ENCODE measurements at regions not wholly inside any gene's neighbourhood (a gene's known extent, or its start where the extent isn't known, plus 50 kb on each side); places are given as distances from the start of the nearest gene placed in this dataset.

DNA sequence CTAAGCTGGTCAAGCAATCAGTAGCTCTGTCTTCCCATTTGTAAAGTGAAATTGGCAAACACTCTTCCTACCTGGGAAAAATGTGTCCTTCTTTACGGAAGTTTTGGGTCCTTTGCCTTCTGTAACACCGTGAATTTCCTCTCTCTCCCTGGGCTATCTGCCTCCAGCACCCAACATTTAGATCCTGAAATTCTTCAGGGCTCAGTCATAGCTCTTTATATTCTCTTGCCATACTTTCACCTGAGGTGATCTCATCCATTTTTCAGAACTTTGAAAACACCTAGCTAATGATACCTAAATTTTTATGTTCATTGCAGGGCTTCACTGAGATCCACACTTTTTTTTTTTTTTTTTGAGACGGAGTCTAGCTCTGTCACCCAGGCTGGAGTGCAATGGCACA is 1042.2 kb downstream of the DIAPH3 start:
- CTCF ChIA-PET, result no interaction called here

DNA sequence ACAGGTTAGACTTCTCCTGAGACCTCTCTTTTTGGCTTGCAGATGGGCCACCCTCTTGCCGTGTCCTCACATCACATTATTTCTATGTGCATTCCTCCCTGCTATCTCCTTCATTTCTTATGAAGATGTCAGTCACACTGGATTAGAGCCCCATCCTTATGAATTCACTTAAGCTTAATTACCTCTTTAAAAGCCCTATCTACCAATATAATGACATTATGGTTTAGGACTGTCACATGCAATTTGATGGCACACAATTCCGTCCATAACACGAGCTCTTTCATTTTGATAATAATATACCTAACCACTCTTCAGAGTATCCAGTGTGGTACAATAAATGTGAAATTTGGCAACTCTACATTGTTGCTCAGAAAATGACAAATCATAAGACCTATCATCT is 1037.3 kb downstream of the DIAPH3 start:
- POLR2A ChIA-PET, result no interaction called here
- TF ChIP-seq CTCF (IDR thresholded peaks at IDR 0.05; ENCODE audit: insufficient read depth, low read length, missing control alignments), result no peak
- no peak for DNase-seq (ENCODE audit: low read depth, low spot score)
- CTCF ChIA-PET, result no interaction called here
- H3K4me3 ChIP-seq (ENCODE audit: low read depth, low read length), result no peak overlapping the region

More for the DNA sequence above, 1042.2 kb downstream of the DIAPH3 start:
- DNase-seq (ENCODE audit: low read depth, low spot score), result no peak
- POLR2A ChIA-PET, result no interaction called here
- H3K4me3 ChIP-seq (ENCODE audit: low read depth, low read length), result no peak overlapping the region
- TF ChIP-seq CTCF (IDR thresholded peaks at IDR 0.05; ENCODE audit: insufficient read depth, low read length, missing control alignments), result no peak

GRCh38 chr13:59133903-59134302 is 1029.8 kb downstream of the DIAPH3 start:
- DNase-seq (ENCODE audit: low read depth, low spot score), result no peak
- H3K4me3 ChIP-seq (ENCODE audit: low read depth, low read length), result no peak overlapping the region
- ChIA-PET POLR2A (no interaction called here), CTCF (no interaction called here)
- TF ChIP-seq CTCF (IDR thresholded peaks at IDR 0.05; ENCODE audit: insufficient read depth, low read length, missing control alignments), result no peak

DNA sequence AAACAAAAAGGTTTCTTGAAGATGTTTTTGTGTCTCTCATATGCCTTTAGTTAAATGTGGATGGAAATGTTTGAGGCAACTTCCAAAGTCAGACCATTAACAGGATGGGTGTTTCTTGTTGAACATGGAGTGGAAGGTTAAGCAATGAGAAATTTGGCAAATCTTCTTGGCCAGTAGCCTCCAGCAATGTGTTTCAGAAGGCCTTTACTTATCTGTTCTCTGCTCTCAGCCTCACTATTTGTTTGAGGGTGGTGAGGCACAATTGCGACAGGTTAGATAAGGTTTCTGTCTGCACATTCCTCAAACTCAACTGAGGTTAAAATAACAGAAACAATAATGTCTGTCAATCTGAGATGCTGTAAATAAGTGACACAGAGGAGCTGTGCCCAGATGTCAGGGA is 1019.0 kb downstream of the DIAPH3 start:
- CTCF ChIA-PET, result no interaction called here
- POLR2A ChIA-PET, result no interaction called here
- no peak for TF ChIP-seq CTCF (IDR thresholded peaks at IDR 0.05; ENCODE audit: insufficient read depth, low read length, missing control alignments)
- no peak for DNase-seq (ENCODE audit: low read depth, low spot score)
- H3K4me3 ChIP-seq (ENCODE audit: low read depth, low read length), result no peak overlapping the region

DNA sequence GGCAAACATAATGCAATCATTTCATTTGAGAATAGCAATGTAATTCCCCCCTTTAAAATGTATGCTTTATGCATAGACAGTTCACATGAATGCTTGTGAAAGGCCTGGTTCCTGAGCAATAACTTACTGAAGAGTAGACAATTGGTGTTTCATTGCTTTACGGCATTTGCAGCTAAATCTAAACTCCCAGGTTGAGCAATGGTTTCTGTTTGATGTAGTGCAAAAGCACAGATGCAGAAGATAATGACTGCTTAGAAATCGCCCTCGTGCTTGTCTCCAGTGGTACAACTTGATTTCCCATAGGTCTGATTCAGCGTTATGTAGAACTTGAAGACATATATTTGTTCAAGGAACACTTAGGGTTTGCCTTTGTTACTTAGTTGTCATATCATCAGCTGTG is 1018.3 kb downstream of the DIAPH3 start:
- no peak for DNase-seq (ENCODE audit: low read depth, low spot score)
- POLR2A ChIA-PET, result no interaction called here
- no peak overlapping the region for H3K4me3 ChIP-seq (ENCODE audit: low read depth, low read length)
- CTCF ChIA-PET, result no interaction called here
- no peak for TF ChIP-seq CTCF (IDR thresholded peaks at IDR 0.05; ENCODE audit: insufficient read depth, low read length, missing control alignments)

DNA sequence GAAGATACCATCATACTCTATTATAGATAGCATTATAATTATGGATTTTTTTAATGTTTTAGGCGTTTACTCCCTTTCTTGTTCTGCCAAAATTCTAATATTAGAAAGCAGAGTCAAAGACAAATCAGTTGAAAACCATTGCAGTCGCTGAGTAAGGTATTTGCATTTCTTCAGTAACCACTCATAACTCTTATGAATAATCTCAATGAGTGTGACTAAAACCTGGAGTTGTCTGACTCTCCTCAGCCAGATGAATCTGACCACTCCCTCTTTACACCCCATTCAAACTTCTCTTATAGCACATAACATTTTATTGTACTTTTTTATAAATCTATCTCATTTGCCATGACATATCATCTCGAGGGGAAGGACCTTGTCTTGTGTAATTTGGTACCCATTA is 1006.5 kb downstream of the DIAPH3 start:
- no peak for TF ChIP-seq CTCF (IDR thresholded peaks at IDR 0.05; ENCODE audit: insufficient read depth, low read length, missing control alignments)
- H3K4me3 ChIP-seq (ENCODE audit: low read depth, low read length), result no peak overlapping the region
- ChIA-PET POLR2A (no interaction called here), CTCF (no interaction called here)
- DNase-seq (ENCODE audit: low read depth, low spot score), result no peak
